UCSD-AML1 (cell line): ENCODE measurements at regions not wholly inside any gene's neighbourhood (a gene's known extent, or its start where the extent isn't known, plus 50 kb on each side); places are given as distances from the start of the nearest gene placed in this dataset.
"Not testable (repeated sequence)": the region's sequence is repeated elsewhere in the genome, so short reads cannot be mapped to it uniquely, and the experiment has no call there.

Experiments used
- DNase-seq: peaks from one replicate; lab custom pipeline; 2025; ENCODE audit not compliant: unreplicated experiment; lab: John Stamatoyannopoulos, UW

GRCh38 chr2:36302911-36303310, 52.7 kb upstream of the CRIM1 start:
- DNase-seq = no peak

GRCh38 chr2:36301843-36302242, 53.7 kb upstream of the CRIM1 start:
- no peak for DNase-seq

- no peak for DNase-seq
These were observed 54.9 kb upstream of the CRIM1 start for GRCh38 chr2:36300697-36301096.

GRCh38 chr2:36296798-36297197, 58.8 kb upstream of the CRIM1 start:
- no peak for DNase-seq

GRCh38 chr2:36294316-36294721, 61.3 kb upstream of the CRIM1 start:
- no peak for DNase-seq

GRCh38 chr2:36290306-36290856, 65.2 kb upstream of the CRIM1 start:
- no peak for DNase-seq

- DNase-seq = no peak
These were observed 65.8 kb upstream of the CRIM1 start for GRCh38 chr2:36289731-36290130.

GRCh38 chr2:36287363-36288275, 68.0 kb upstream of the CRIM1 start:
- no peak for DNase-seq

GRCh38 chr2:36279506-36279905, 76.1 kb upstream of the CRIM1 start:
- DNase-seq = not testable (repeated sequence)

GRCh38 chr2:36277881-36278523, 77.6 kb upstream of the CRIM1 start:
- DNase-seq = no peak

- no peak for DNase-seq
These were observed 78.3 kb upstream of the CRIM1 start for GRCh38 chr2:36277146-36277808.

- no peak for DNase-seq
These were observed 84.3 kb upstream of the CRIM1 start for GRCh38 chr2:36271266-36271665.

- DNase-seq = no peak
These were observed 84.8 kb upstream of the CRIM1 start for GRCh38 chr2:36270758-36271157.

GRCh38 chr2:36267194-36267593, 88.4 kb upstream of the CRIM1 start:
- DNase-seq = no peak

GRCh38 chr2:36266536-36267121, 88.9 kb upstream of the CRIM1 start:
- no peak for DNase-seq

GRCh38 chr2:36262581-36262980, 93.0 kb upstream of the CRIM1 start:
- DNase-seq = no peak

- no peak for DNase-seq
These were observed 99.7 kb upstream of the CRIM1 start for GRCh38 chr2:36255863-36256262.

- no peak for DNase-seq
These were observed 102.5 kb upstream of the CRIM1 start for GRCh38 chr2:36253086-36253485.

- no peak for DNase-seq
These were observed 109.1 kb upstream of the CRIM1 start for GRCh38 chr2:36246320-36246990.

- no peak for DNase-seq
These were observed 109.9 kb upstream of the CRIM1 start for GRCh38 chr2:36245651-36246050.

- no peak for DNase-seq
These were observed 117.5 kb upstream of the CRIM1 start for GRCh38 chr2:36238106-36238505.
